HepG2 (cell line): ENCODE measurements at regions not wholly inside any gene's neighbourhood (a gene's known extent, or its start where the extent isn't known, plus 50 kb on each side); places are given as distances from the start of the nearest gene placed in this dataset.

Source experiments
- ATAC-seq: fragments of 200-7000 bp; cut with Tn5 transposase; 3 replicates; pipeline ENCODE4 v1.9.1; 2020; ENCODE audit warnings: mild to moderate bottlenecking, moderate library complexity
- BruUV-seq: library from RNA; stranded (reverse); fragments of 400-500 nt; replicated peaks from 2 replicates; lab custom pipeline; 2021; lab: Mats Ljungman, UMichigan
- CTCF ChIA-PET: fragments of 300-600 bp; formaldehyde crosslinking; extraction: SDS; loops from one replicate; lab custom pipeline; 2021; ENCODE audit warnings: low total read pairs, inconsistent platforms, low intra/inter-chr PET ratio; lab: Yijun Ruan, JAX
- POLR2A ChIA-PET: fragments of 350-600 bp; sonication (Branson Sonifier 250); formaldehyde crosslinking; loops from one replicate; lab custom pipeline; 2020; ENCODE audit warnings: antibody characterized with exemption, inconsistent platforms; lab: Yijun Ruan, JAX
- DNase-seq: peaks from one replicate; pipeline ENCODE4 v3.0.0-alpha.2; 2015; ENCODE audit warnings: low spot score
- FAIRE-seq: peaks from 3 replicates; lab custom pipeline; 2011; peaks lifted over from hg19 to GRCh38; lab: Jason Lieb, UNC
- H2AFZ ChIP-seq: one replicate; pipeline ENCODE4 v1.6.1; 2011; ENCODE audit warnings: low read length, inconsistent platforms
- H3K27ac ChIP-seq: fragments of 300-600 bp; 3 replicates; pipeline ENCODE4 v1.8.0; 2011; ENCODE audit warnings: mixed run types, mild to moderate bottlenecking, mixed read lengths, low read length, inconsistent platforms; ENCODE audit not compliant: insufficient read depth; ENCODE audit errors: extremely low read length
- H3K27me3 ChIP-seq, 2 experiments: fragments of 200-600 bp in 1 of 2; 2 replicates in 1 of 2; 3 replicates in 1 of 2; pipeline versions ENCODE4 v1.6.0 to v1.8.0; 2011; ENCODE audit warnings: low read length in 2 of 2, mild to moderate bottlenecking in 2 of 2, moderate library complexity in 2 of 2, inconsistent platforms in 1 of 2; ENCODE audit not compliant: insufficient read depth in 2 of 2, control insufficient read depth in 1 of 2
- H3K36me3 ChIP-seq, 2 experiments: fragments of 200-600 bp in 1 of 2; replicated peaks in 1 of 2; 2 replicates in 1 of 2; 3 replicates in 1 of 2; pipeline versions ENCODE4 v1.5.1 to v1.8.0; 2011; ENCODE audit warnings: low read length in 2 of 2, inconsistent platforms in 1 of 2; ENCODE audit not compliant: insufficient read depth in 2 of 2, control insufficient read depth in 1 of 2
- H3K4me1 ChIP-seq: 2 replicates; pipeline ENCODE4 v1.5.1; 2012; ENCODE audit warnings: low read length, inconsistent platforms; ENCODE audit not compliant: insufficient read depth
- H3K4me2 ChIP-seq: 2 replicates; pipeline ENCODE4 v1.6.0; 2011; ENCODE audit warnings: low read depth, low read length, inconsistent platforms
- H3K4me3 ChIP-seq, 3 experiments: fragments of 200-600 bp in 1 of 3; sonication (generic), shearing (Covaris generic) in 1 of 3; replicated peaks in 1 of 3; 2 replicates each; pipeline ENCODE4 v1.5.1; 2011 to 2016; ENCODE audit warnings: low read length in 3 of 3, inconsistent platforms in 2 of 3, low read depth in 2 of 3, mild to moderate bottlenecking in 2 of 3, control low read depth in 1 of 3, mixed read lengths in 1 of 3; ENCODE audit not compliant: insufficient read depth in 1 of 3
- H3K79me2 ChIP-seq: one replicate; pipeline ENCODE4 v1.6.1; 2011; ENCODE audit warnings: low read length, inconsistent platforms; ENCODE audit not compliant: insufficient read depth
- H3K9ac ChIP-seq: 2 replicates; pipeline ENCODE4 v1.6.0; 2011; ENCODE audit warnings: mild to moderate bottlenecking, low read depth, low read length, inconsistent platforms; ENCODE audit not compliant: insufficient read depth
- H3K9me3 ChIP-seq: 2 replicates; pipeline ENCODE4 v1.5.1; 2012; ENCODE audit warnings: mild to moderate bottlenecking, low read length
- H4K20me1 ChIP-seq: 2 replicates; pipeline ENCODE4 v1.6.0; 2011; ENCODE audit warnings: inconsistent platforms, mild to moderate bottlenecking, low read length, moderate library complexity; ENCODE audit not compliant: insufficient read depth
- ERF ChIP-seq: IDR thresholded peaks from 2 replicates; pipeline ENCODE4 v1.6.1; 2018; ENCODE audit warnings: missing biosample characterization, missing genetic modification reagents
- GTF2F1 ChIP-seq: fragments of 150-350 bp; IDR thresholded peaks from 2 replicates; pipeline ENCODE4 v1.6.1; 2014; ENCODE audit warnings: low read length
- HNF4A ChIP-seq: sonication (generic); formaldehyde crosslinking; IDR thresholded peaks from 2 replicates; pipeline ENCODE4 v1.4.0; 2020; ENCODE audit warnings: missing genetic modification reagents
- KDM1A ChIP-seq: IDR thresholded peaks from 2 replicates; pipeline ENCODE4 v1.6.1; 2016; ENCODE audit warnings: missing compliant biosample characterization
- RNF2 ChIP-seq: fragments of 450-650 bp; conservative IDR thresholded peaks from 2 replicates; pipeline ENCODE4 v1.6.1; 2016; ENCODE audit warnings: low read depth
- ZC3H13 ChIP-seq: sonication (generic); formaldehyde crosslinking; IDR thresholded peaks from 2 replicates; pipeline ENCODE4 v1.8.1; 2023; ENCODE audit warnings: mild to moderate bottlenecking, missing genetic modification reagents, moderate library complexity
- ZNF225 ChIP-seq: sonication (generic); formaldehyde crosslinking; IDR thresholded peaks from 2 replicates; pipeline ENCODE4 v1.4.0; 2020; ENCODE audit warnings: mild to moderate bottlenecking, missing genetic modification reagents
- ZNF562 ChIP-seq: sonication (generic); formaldehyde crosslinking; IDR thresholded peaks from 2 replicates; pipeline ENCODE4 v1.8.0; 2022; ENCODE audit warnings: missing genetic modification reagents, borderline replicate concordance
- ZNF598 ChIP-seq: sonication (generic); formaldehyde crosslinking; IDR thresholded peaks from 2 replicates; pipeline ENCODE4 v1.5.1; 2020; ENCODE audit warnings: mild to moderate bottlenecking, missing genetic modification reagents, borderline replicate concordance
- ZNF7 ChIP-seq: IDR thresholded peaks from 2 replicates; pipeline ENCODE4 v1.6.1; 2016; ENCODE audit warnings: missing biosample characterization, missing genetic modification reagents
- WGBS: methylation state at CpG from one replicate; pipeline ENCODE4 v1.1.6; 2017; ENCODE audit warnings: low lambda C conversion rate; 5-methylcytosine and 5-hydroxymethylcytosine counted together
- in situ Hi-C: cut with HindIII; loops from 2 replicates; pipeline ENCODE4 v1.10.0; 2017; ENCODE audit warnings: low pct_unique_long_range_greater_than_20kb; ENCODE audit not compliant: extremely low pct_ligation_motif_present
- intact Hi-C: fragments of 100-400 bp; cut with micrococcal nuclease; formaldehyde crosslinking; loops from one replicate; pipeline ENCODE4 v1.10.0; 2022; ENCODE audit not compliant: unreplicated experiment
- TF ChIP-seq, protein P1 (sequence below): sonication (generic); formaldehyde crosslinking; IDR thresholded peaks from 2 replicates; pipeline ENCODE4 v1.8.1; 2023; ENCODE audit warnings: mild to moderate bottlenecking, missing genetic modification reagents
- TF ChIP-seq, protein P2 (sequence below): sonication (generic); formaldehyde crosslinking; IDR thresholded peaks from 2 replicates; pipeline ENCODE4 v1.5.1; 2020; ENCODE audit warnings: missing genetic modification reagents, mild to moderate bottlenecking, borderline replicate concordance

DNA sequence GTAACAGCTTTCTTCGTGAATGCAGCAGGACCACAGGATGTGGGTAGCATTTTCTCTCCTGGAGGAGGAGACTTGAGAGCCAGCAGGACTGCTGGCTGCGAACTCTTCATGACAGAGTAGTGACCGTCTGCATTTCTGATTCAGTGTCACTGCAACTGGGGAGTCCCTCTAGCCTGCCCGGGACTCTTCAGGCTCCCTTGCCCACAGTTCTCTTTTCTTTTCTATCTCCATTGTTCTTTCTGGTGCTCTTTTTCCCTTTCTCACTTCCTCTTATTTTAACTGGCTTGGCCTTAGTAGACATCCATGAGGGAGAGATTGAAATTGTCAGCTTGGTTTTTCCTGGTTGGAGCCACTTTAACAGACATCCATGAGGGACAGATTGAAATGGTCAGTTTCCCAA, 49.9 kb upstream of the P2RY1 start:
- no peaks in the 10 kb centered on the region for H4K20me1 ChIP-seq
- H3K79me2 ChIP-seq: no peaks in the 10 kb centered on the region
- no peak overlapping the region for H3K27ac ChIP-seq
- no peak overlapping the region for H2AFZ ChIP-seq
- TF ChIP-seq ZC3H13 (no peak), ZNF562 (no peak), ZNF7 (CRISPR knock-in tag) (no peak), KDM1A (CRISPR knock-in tag) (no peak), ZNF598 (CRISPR knock-in tag) (no peak), ERF (no peak), ZNF225 (no peak), RNF2 (no peak), HNF4A (CRISPR knock-in tag) (no peak), GTF2F1 (no peak)
- TF ChIP-seq, protein P1, sequence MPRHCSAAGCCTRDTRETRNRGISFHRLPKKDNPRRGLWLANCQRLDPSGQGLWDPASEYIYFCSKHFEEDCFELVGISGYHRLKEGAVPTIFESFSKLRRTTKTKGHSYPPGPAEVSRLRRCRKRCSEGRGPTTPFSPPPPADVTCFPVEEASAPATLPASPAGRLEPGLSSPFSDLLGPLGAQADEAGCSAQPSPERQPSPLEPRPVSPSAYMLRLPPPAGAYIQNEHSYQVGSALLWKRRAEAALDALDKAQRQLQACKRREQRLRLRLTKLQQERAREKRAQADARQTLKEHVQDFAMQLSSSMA (CRISPR knock-in tag): no peak
- TF ChIP-seq, protein P2, sequence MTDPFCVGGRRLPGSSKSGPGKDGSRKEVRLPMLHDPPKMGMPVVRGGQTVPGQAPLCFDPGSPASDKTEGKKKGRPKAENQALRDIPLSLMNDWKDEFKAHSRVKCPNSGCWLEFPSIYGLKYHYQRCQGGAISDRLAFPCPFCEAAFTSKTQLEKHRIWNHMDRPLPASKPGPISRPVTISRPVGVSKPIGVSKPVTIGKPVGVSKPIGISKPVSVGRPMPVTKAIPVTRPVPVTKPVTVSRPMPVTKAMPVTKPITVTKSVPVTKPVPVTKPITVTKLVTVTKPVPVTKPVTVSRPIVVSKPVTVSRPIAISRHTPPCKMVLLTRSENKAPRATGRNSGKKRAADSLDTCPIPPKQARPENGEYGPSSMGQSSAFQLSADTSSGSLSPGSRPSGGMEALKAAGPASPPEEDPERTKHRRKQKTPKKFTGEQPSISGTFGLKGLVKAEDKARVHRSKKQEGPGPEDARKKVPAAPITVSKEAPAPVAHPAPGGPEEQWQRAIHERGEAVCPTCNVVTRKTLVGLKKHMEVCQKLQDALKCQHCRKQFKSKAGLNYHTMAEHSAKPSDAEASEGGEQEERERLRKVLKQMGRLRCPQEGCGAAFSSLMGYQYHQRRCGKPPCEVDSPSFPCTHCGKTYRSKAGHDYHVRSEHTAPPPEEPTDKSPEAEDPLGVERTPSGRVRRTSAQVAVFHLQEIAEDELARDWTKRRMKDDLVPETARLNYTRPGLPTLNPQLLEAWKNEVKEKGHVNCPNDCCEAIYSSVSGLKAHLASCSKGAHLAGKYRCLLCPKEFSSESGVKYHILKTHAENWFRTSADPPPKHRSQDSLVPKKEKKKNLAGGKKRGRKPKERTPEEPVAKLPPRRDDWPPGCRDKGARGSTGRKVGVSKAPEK (CRISPR knock-in tag): no peak
- 31% methylated on average over 4 of the region's 4 CpGs for WGBS
- CTCF ChIA-PET: no interaction called here
- no peak overlapping the region for H3K4me2 ChIP-seq
- intact Hi-C loops (no loop called here), in situ Hi-C loops (no loop called here)
- no TSS peak for BruUV-seq
- POLR2A ChIA-PET: no interaction called here
- H3K4me1 ChIP-seq: no peaks in the 10 kb centered on the region
- H3K4me3 ChIP-seq: no peak overlapping the region
- H3K27me3 ChIP-seq: no peaks in the 10 kb centered on the region
- no peak for DNase-seq
- FAIRE-seq: no peak
- no peak overlapping the region for H3K9ac ChIP-seq
- H3K36me3 ChIP-seq: no peaks in the 10 kb centered on the region
- peaks cover 11% of the 10 kb centered on the region; the same call in 1 of the 2 replicates for H3K9me3 ChIP-seq
- ATAC-seq: no peak
